Endothelial cell of umbilical vein (primary cell): ENCODE measurements at regions not wholly inside any gene's neighbourhood (a gene's known extent, or its start where the extent isn't known, plus 50 kb on each side); places are given as distances from the start of the nearest gene placed in this dataset.

Source experiments
- BruUV-seq: library from RNA; stranded (reverse); fragments of 400-500 nt; replicated peaks from 2 replicates; lab custom pipeline; 2021; lab: Mats Ljungman, UMichigan
- CTCF ChIA-PET: fragments of 300-600, 350-600 bp; sonication (Branson Sonifier 250); formaldehyde crosslinking; loops from one replicate; lab custom pipeline; 2021; ENCODE audit warnings: antibody characterized with exemption, inconsistent platforms; lab: Charles Lee
- POLR2A ChIA-PET: fragments of 300-600, 350-600 bp; sonication (Branson Sonifier 250); formaldehyde crosslinking; loops from one replicate; lab custom pipeline; 2021; ENCODE audit warnings: antibody characterized with exemption, inconsistent platforms; lab: Charles Lee
- DNase-seq: peaks from one replicate; pipeline ENCODE4 v3.0.0-alpha.2; 2011; ENCODE audit warnings: low read depth, low spot score
- FAIRE-seq: peaks from 2 replicates; lab custom pipeline; 2011; peaks lifted over from hg19 to GRCh38; lab: Jason Lieb, UNC
- H2AFZ ChIP-seq: 2 replicates; pipeline ENCODE4 v1.6.0; 2012; ENCODE audit warnings: low read depth, low read length, control low read depth, inconsistent platforms
- H3K27ac ChIP-seq: 2 replicates; pipeline ENCODE4 v1.5.1; 2011; ENCODE audit warnings: low read depth, mild to moderate bottlenecking, control low read depth, low read length, moderate library complexity; ENCODE audit not compliant: insufficient read depth
- H3K27me3 ChIP-seq, 2 experiments: 2 replicates each; pipeline versions ENCODE4 v1.6.0 to v1.6.1; 2011; ENCODE audit warnings: low read length in 2 of 2, mixed read lengths in 1 of 2; ENCODE audit not compliant: control insufficient read depth in 2 of 2, insufficient read depth in 2 of 2
- H3K36me3 ChIP-seq, 2 experiments: 2 replicates in 1 of 2; 3 replicates in 1 of 2; pipeline ENCODE4 v1.5.1; 2011; ENCODE audit warnings: low read length in 2 of 2, mild to moderate bottlenecking in 1 of 2, moderate library complexity in 1 of 2; ENCODE audit not compliant: control insufficient read depth in 2 of 2, insufficient read depth in 2 of 2; ENCODE audit errors: extremely low read depth in 1 of 2
- H3K4me1 ChIP-seq: 3 replicates; pipeline ENCODE4 v1.5.1; 2011; ENCODE audit warnings: mild to moderate bottlenecking, low read length; ENCODE audit not compliant: control insufficient read depth, insufficient read depth; ENCODE audit errors: extremely low read depth
- H3K4me2 ChIP-seq: 2 replicates; pipeline ENCODE4 v1.6.1; 2011; ENCODE audit warnings: low read length, control low read depth, mixed read lengths; ENCODE audit not compliant: insufficient read depth
- H3K4me3 ChIP-seq, 3 experiments: fragments of 200-600 bp in 1 of 3; sonication (generic), shearing (Covaris generic) in 1 of 3; replicated peaks in 1 of 3; 2 replicates each; pipeline ENCODE4 v1.5.1; 2011 to 2016; ENCODE audit warnings: control low read depth in 3 of 3, low read length in 3 of 3, mild to moderate bottlenecking in 2 of 3, inconsistent platforms in 1 of 3, low read depth in 1 of 3, moderate library complexity in 1 of 3; ENCODE audit not compliant: insufficient read depth in 1 of 3
- H3K79me2 ChIP-seq: 2 replicates; pipeline ENCODE4 v1.6.0; 2012; ENCODE audit warnings: low read length, inconsistent platforms; ENCODE audit not compliant: control insufficient read depth, insufficient read depth
- H3K9ac ChIP-seq: replicated peaks from 2 replicates; pipeline ENCODE3; 2011; ENCODE audit warnings: low read length, control low read depth; ENCODE audit not compliant: insufficient read depth; ENCODE audit errors: extremely low read depth
- H3K9me1 ChIP-seq: replicated peaks from 3 replicates; pipeline ENCODE4 v1.6.0; 2011; ENCODE audit warnings: mild to moderate bottlenecking, low read length; ENCODE audit not compliant: control insufficient read depth, insufficient read depth; ENCODE audit errors: extremely low read depth
- H3K9me3 ChIP-seq: replicated peaks from 2 replicates; pipeline ENCODE4 v1.5.1; 2012; ENCODE audit warnings: low read length, inconsistent platforms; ENCODE audit not compliant: control insufficient read depth, insufficient read depth
- H4K20me1 ChIP-seq: replicated peaks from 2 replicates; pipeline ENCODE3; 2011; ENCODE audit warnings: mild to moderate bottlenecking, low read length; ENCODE audit not compliant: control insufficient read depth, insufficient read depth; ENCODE audit errors: extremely low read depth
- CTCF ChIP-seq, 2 donors: IDR thresholded peaks; 1 replicate in 1 of 2; 2 replicates in 1 of 2; pipeline ENCODE4 v1.5.1; 2011; ENCODE audit warnings: low read length in 2 of 2, mild to moderate bottlenecking in 2 of 2, moderate library complexity in 2 of 2, control low read depth in 1 of 2, inconsistent platforms in 1 of 2, low read depth in 1 of 2; ENCODE audit not compliant: insufficient read depth in 1 of 2; ENCODE audit errors: extremely low read depth in 1 of 2
- EZH2 ChIP-seq: IDR thresholded peaks from 2 replicates; pipeline ENCODE4 v1.6.1; 2012; ENCODE audit warnings: borderline replicate concordance, low read depth, mild to moderate bottlenecking, moderate library complexity, low read length, inconsistent platforms; ENCODE audit not compliant: severe bottlenecking
- FOS ChIP-seq: IDR thresholded peaks from 2 replicates; pipeline ENCODE4 v1.6.1; 2011; ENCODE audit warnings: mild to moderate bottlenecking, low read length, moderate library complexity, borderline replicate concordance; ENCODE audit not compliant: insufficient read depth
- GATA2 ChIP-seq: IDR thresholded peaks from 2 replicates; pipeline ENCODE4 v1.7.0; 2011; ENCODE audit warnings: low read depth, mild to moderate bottlenecking, moderate library complexity, mixed read lengths, low read length; ENCODE audit not compliant: insufficient read length, insufficient read depth
- JUN ChIP-seq: IDR thresholded peaks from 2 replicates; pipeline ENCODE4 v1.6.1; 2011; ENCODE audit warnings: borderline replicate concordance, low read depth; ENCODE audit not compliant: insufficient read length, insufficient read depth
- MAX ChIP-seq: IDR thresholded peaks from 2 replicates; pipeline ENCODE4 v1.6.1; 2011; ENCODE audit not compliant: insufficient read depth, insufficient read length
- MYC ChIP-seq: IDR thresholded peaks from one replicate; pipeline ENCODE4 v1.6.1; 2011; ENCODE audit warnings: mild to moderate bottlenecking, low read depth, low read length
- POLR2A ChIP-seq: IDR thresholded peaks from 2 replicates; pipeline ENCODE4 v1.6.1; 2012; ENCODE audit warnings: low read depth, mild to moderate bottlenecking, control low read depth, low read length
- POLR2AphosphoS5 ChIP-seq: IDR thresholded peaks from 2 replicates; pipeline ENCODE4 v1.6.1; 2012; ENCODE audit warnings: low read depth, mild to moderate bottlenecking, control low read depth, low read length, moderate library complexity; ENCODE audit not compliant: insufficient read depth
- dilution Hi-C: fragments of 300-500 bp; cut with MboI; formaldehyde crosslinking; loops from one replicate; pipeline ENCODE4 v1.15.0; 2019; ENCODE audit warnings: low sequenced_read_pairs; ENCODE audit not compliant: extremely low pct_ligation_motif_present
- intact Hi-C: fragments of 100-400 bp; cut with micrococcal nuclease; formaldehyde crosslinking; loops from one replicate; pipeline ENCODE4 v1.10.0; 2022

GRCh38 chr1:217364220-217364619, 266.7 kb downstream of the GPATCH2 start:
- DNase-seq (no peak), FAIRE-seq (no peak)
- Histone ChIP-seq H3K9ac (no peak overlapping the region), H3K79me2 (no peaks in the 10 kb centered on the region), H2AFZ (no peak overlapping the region), H3K9me3 (no peaks in the 10 kb centered on the region), H3K4me3 (no peak overlapping the region), H3K27me3 (no peaks in the 10 kb centered on the region), H3K9me1 (no peaks in the 10 kb centered on the region), H4K20me1 (no peaks in the 10 kb centered on the region), H3K27ac (no peak overlapping the region), H3K4me2 (no peak overlapping the region), H3K4me1 (no peaks in the 10 kb centered on the region), H3K36me3 (no peaks in the 10 kb centered on the region)
- TF ChIP-seq MYC, result no peak
- TF ChIP-seq EZH2, result no peak
- no peak for TF ChIP-seq MAX
- TF ChIP-seq POLR2A, result no peak
- TF ChIP-seq FOS, result no peak
- no peak for TF ChIP-seq JUN
- no peak for TF ChIP-seq POLR2AphosphoS5
- TF ChIP-seq CTCF (IDR thresholded peaks at IDR 0.05; ENCODE audit: extremely low read depth in 1 of 2, insufficient read depth in 1 of 2, low read depth in 1 of 2, low read length in 2 of 2), result no peak
- no peak for TF ChIP-seq GATA2
- intact Hi-C loops (no loop called here), dilution Hi-C loops (no loop called here)
- POLR2A ChIA-PET, result no interaction called here
- CTCF ChIA-PET, result no interaction called here
- no TSS peak for BruUV-seq
